Mesendoderm (in vitro differentiated cells): ENCODE measurements at regions not wholly inside any gene's neighbourhood (a gene's known extent, or its start where the extent isn't known, plus 50 kb on each side); places are given as distances from the start of the nearest gene placed in this dataset.

Experiments used
- DNase-seq: peaks from one replicate; pipeline ENCODE4 v3.0.0; 2013
- H2AK5ac ChIP-seq: 2 replicates; pipeline ENCODE4 v1.6.1; 2013; ENCODE audit warnings: low read length, inconsistent platforms
- H2BK120ac ChIP-seq: 2 replicates; pipeline ENCODE4 v1.6.1; 2013; ENCODE audit warnings: low read depth, mild to moderate bottlenecking, low read length, moderate library complexity, mixed read lengths
- H2BK15ac ChIP-seq: replicated peaks from 2 replicates; pipeline ENCODE4 v1.6.1; 2013; ENCODE audit warnings: low read depth, mild to moderate bottlenecking, moderate library complexity
- H2BK5ac ChIP-seq: 2 replicates; pipeline ENCODE4 v1.6.1; 2013; ENCODE audit warnings: low read length, inconsistent platforms
- H3K18ac ChIP-seq: 2 replicates; pipeline ENCODE4 v1.6.1; 2013; ENCODE audit warnings: mild to moderate bottlenecking, low read length, mixed read lengths
- H3K23ac ChIP-seq: one replicate; pipeline ENCODE4 v1.6.1; 2013; ENCODE audit warnings: low read length
- H3K27ac ChIP-seq: 2 replicates; pipeline ENCODE4 v1.5.1; 2013; ENCODE audit warnings: low read depth, mild to moderate bottlenecking, inconsistent platforms, low read length, moderate library complexity
- H3K27me3 ChIP-seq: 2 replicates; pipeline ENCODE4 v1.6.1; 2013; ENCODE audit warnings: low read length, control low read depth, mild to moderate bottlenecking, inconsistent platforms; ENCODE audit not compliant: insufficient read depth, poor library complexity
- H3K36me3 ChIP-seq: 2 replicates; pipeline ENCODE4 v1.6.1; 2013; ENCODE audit warnings: low read length, inconsistent platforms; ENCODE audit not compliant: control insufficient read depth, insufficient read depth
- H3K4ac ChIP-seq: one replicate; pipeline ENCODE4 v1.6.1; 2013; ENCODE audit warnings: low read depth, mild to moderate bottlenecking, low read length, moderate library complexity
- H3K4me1 ChIP-seq: 2 replicates; pipeline ENCODE4 v1.6.1; 2013; ENCODE audit warnings: low read depth, low read length, inconsistent platforms; ENCODE audit not compliant: control insufficient read depth
- H3K4me2 ChIP-seq: 2 replicates; pipeline ENCODE4 v1.6.1; 2013; ENCODE audit warnings: low read length
- H3K4me3 ChIP-seq: 2 replicates; pipeline ENCODE4 v1.5.1; 2013; ENCODE audit warnings: mild to moderate bottlenecking, low read length
- H3K56ac ChIP-seq: one replicate; pipeline ENCODE4 v1.6.1; 2013; ENCODE audit warnings: low read length
- H3K79me1 ChIP-seq: 2 replicates; pipeline ENCODE4 v1.6.1; 2013; ENCODE audit warnings: low read length, inconsistent platforms
- H3K79me2 ChIP-seq: 2 replicates; pipeline ENCODE4 v1.6.1; 2013; ENCODE audit warnings: mild to moderate bottlenecking, low read length; ENCODE audit not compliant: control insufficient read depth, insufficient read depth
- H3K9ac ChIP-seq: 2 replicates; pipeline ENCODE4 v1.6.1; 2013; ENCODE audit warnings: low read length, inconsistent platforms
- H4K5ac ChIP-seq: one replicate; pipeline ENCODE4 v1.6.1; 2013; ENCODE audit warnings: low read length
- H4K8ac ChIP-seq: one replicate; pipeline ENCODE4 v1.6.1; 2013; ENCODE audit warnings: low read depth, mild to moderate bottlenecking, control low read depth, low read length, moderate library complexity
- WGBS: extraction: QIAGEN DNeasy Blood & Tissue Kit; methylation state at CpG from one replicate; pipeline ENCODE4 v1.1.7; 2013; ENCODE audit warnings: low lambda C conversion rate, missing lambda C conversion rate; ENCODE audit not compliant: insufficient coverage; ENCODE audit errors: extremely low coverage; 5-methylcytosine and 5-hydroxymethylcytosine counted together

GRCh38 chr13:106095919-106096318 is 439.5 kb downstream of the EFNB2 start:
- H3K9ac ChIP-seq = no peak overlapping the region
- H3K4ac ChIP-seq = no peak overlapping the region
- H3K4me2 ChIP-seq = no peak overlapping the region
- H3K27me3 ChIP-seq = no peaks in the 10 kb centered on the region
- no peak overlapping the region for H2AK5ac ChIP-seq
- H4K8ac ChIP-seq = no peak overlapping the region
- H3K18ac ChIP-seq = no peak overlapping the region
- H3K4me3 ChIP-seq = no peak overlapping the region
- no CpG with 5 or more reads among the region's 4 CpGs for WGBS
- no peak for DNase-seq
- no peak overlapping the region for H2BK120ac ChIP-seq
- H3K79me1 ChIP-seq = no peaks in the 10 kb centered on the region
- no peak overlapping the region for H3K56ac ChIP-seq
- no peak overlapping the region for H3K23ac ChIP-seq
- no peak overlapping the region for H2BK5ac ChIP-seq
- no peak overlapping the region for H4K5ac ChIP-seq
- H3K4me1 ChIP-seq = peaks cover 15% of the 10 kb centered on the region
- no peaks in the 10 kb centered on the region for H3K36me3 ChIP-seq
- H3K79me2 ChIP-seq = no peaks in the 10 kb centered on the region
- H3K27ac ChIP-seq = no peak overlapping the region
- H2BK15ac ChIP-seq = no peak overlapping the region

- no peak overlapping the region for H4K5ac ChIP-seq
- no peaks in the 10 kb centered on the region for H3K79me2 ChIP-seq
- peaks cover 15% of the 10 kb centered on the region for H3K4me1 ChIP-seq
- H3K18ac ChIP-seq = no peak overlapping the region
- no peak overlapping the region for H2AK5ac ChIP-seq
- H3K56ac ChIP-seq = no peak overlapping the region
- no peak overlapping the region for H2BK5ac ChIP-seq
- no peaks in the 10 kb centered on the region for H3K27me3 ChIP-seq
- H3K4ac ChIP-seq = no peak overlapping the region
- H3K79me1 ChIP-seq = no peaks in the 10 kb centered on the region
- no peak for DNase-seq
- no peak overlapping the region for H3K23ac ChIP-seq
- H3K9ac ChIP-seq = no peak overlapping the region
- no peak overlapping the region for H3K4me3 ChIP-seq
- no peak overlapping the region for H2BK15ac ChIP-seq
- WGBS = no CpG with 5 or more reads among the region's 4 CpGs
- no peak overlapping the region for H4K8ac ChIP-seq
- no peaks in the 10 kb centered on the region for H3K36me3 ChIP-seq
- no peak overlapping the region for H2BK120ac ChIP-seq
- H3K4me2 ChIP-seq = no peak overlapping the region
- H3K27ac ChIP-seq = no peak overlapping the region
Measured at GRCh38 chr13:106095406-106095805, 440.1 kb downstream of the EFNB2 start.

GRCh38 chr13:106090001-106090400 is 445.5 kb downstream of the EFNB2 start:
- no peak overlapping the region for H3K4ac ChIP-seq
- no peak overlapping the region for H3K18ac ChIP-seq
- no peak overlapping the region for H4K5ac ChIP-seq
- no peaks in the 10 kb centered on the region for H3K79me1 ChIP-seq
- no peak overlapping the region for H3K9ac ChIP-seq
- no peak overlapping the region for H2BK120ac ChIP-seq
- no peak overlapping the region for H2BK15ac ChIP-seq
- no peak for DNase-seq
- H2BK5ac ChIP-seq = no peak overlapping the region
- no peaks in the 10 kb centered on the region for H3K79me2 ChIP-seq
- H3K27me3 ChIP-seq = no peaks in the 10 kb centered on the region
- H3K4me3 ChIP-seq = no peak overlapping the region
- WGBS = no CpG with 5 or more reads among the region's 2 CpGs
- no peaks in the 10 kb centered on the region for H3K36me3 ChIP-seq
- no peak overlapping the region for H3K4me2 ChIP-seq
- no peak overlapping the region for H3K23ac ChIP-seq
- no peak overlapping the region for H3K27ac ChIP-seq
- no peak overlapping the region for H2AK5ac ChIP-seq
- H3K56ac ChIP-seq = no peak overlapping the region
- no peaks in the 10 kb centered on the region for H3K4me1 ChIP-seq
- no peak overlapping the region for H4K8ac ChIP-seq

GRCh38 chr13:106089261-106089980 is 446.0 kb downstream of the EFNB2 start:
- no peaks in the 10 kb centered on the region for H3K27me3 ChIP-seq
- no peaks in the 10 kb centered on the region for H3K4me1 ChIP-seq
- no peak overlapping the region for H3K23ac ChIP-seq
- H2BK15ac ChIP-seq = no peak overlapping the region
- no peak overlapping the region for H4K5ac ChIP-seq
- H3K9ac ChIP-seq = no peak overlapping the region
- no peak overlapping the region for H2AK5ac ChIP-seq
- no CpG with 5 or more reads among the region's 8 CpGs for WGBS
- H3K79me2 ChIP-seq = no peaks in the 10 kb centered on the region
- H2BK120ac ChIP-seq = no peak overlapping the region
- no peak overlapping the region for H3K56ac ChIP-seq
- no peak overlapping the region for H4K8ac ChIP-seq
- H3K36me3 ChIP-seq = no peaks in the 10 kb centered on the region
- H3K4me2 ChIP-seq = no peak overlapping the region
- no peak overlapping the region for H3K18ac ChIP-seq
- DNase-seq = no peak
- H3K79me1 ChIP-seq = no peaks in the 10 kb centered on the region
- H3K4me3 ChIP-seq = no peak overlapping the region
- no peak overlapping the region for H2BK5ac ChIP-seq
- no peak overlapping the region for H3K4ac ChIP-seq
- H3K27ac ChIP-seq = no peak overlapping the region

- Histone ChIP-seq H4K8ac (no peak overlapping the region), H3K27ac (no peak overlapping the region), H2AK5ac (no peak overlapping the region), H3K4me1 (no peaks in the 10 kb centered on the region), H3K23ac (no peak overlapping the region), H3K4me3 (no peak overlapping the region), H3K56ac (no peak overlapping the region), H4K5ac (no peak overlapping the region), H3K27me3 (no peaks in the 10 kb centered on the region), H3K18ac (no peak overlapping the region), H2BK15ac (peak overlapping the region; percentile 78), H3K79me1 (no peaks in the 10 kb centered on the region), H3K4me2 (no peak overlapping the region), H3K79me2 (no peaks in the 10 kb centered on the region), H2BK120ac (no peak overlapping the region), H2BK5ac (no peak overlapping the region), H3K9ac (no peak overlapping the region), H3K36me3 (no peaks in the 10 kb centered on the region), H3K4ac (no peak overlapping the region)
- DNase-seq = no peak
- no CpG with 5 or more reads among the region's 6 CpGs for WGBS
Measured at GRCh38 chr13:106088085-106088484, 447.4 kb downstream of the EFNB2 start.

GRCh38 chr13:106087201-106087600 is 448.3 kb downstream of the EFNB2 start:
- no peak overlapping the region for H3K56ac ChIP-seq
- DNase-seq = no peak
- H3K23ac ChIP-seq = no peak overlapping the region
- H3K27ac ChIP-seq = no peak overlapping the region
- no peak overlapping the region for H2BK5ac ChIP-seq
- no peak overlapping the region for H4K5ac ChIP-seq
- no peaks in the 10 kb centered on the region for H3K79me1 ChIP-seq
- H2BK120ac ChIP-seq = no peak overlapping the region
- H4K8ac ChIP-seq = no peak overlapping the region
- no peaks in the 10 kb centered on the region for H3K36me3 ChIP-seq
- no peaks in the 10 kb centered on the region for H3K79me2 ChIP-seq
- no peaks in the 10 kb centered on the region for H3K4me1 ChIP-seq
- no peak overlapping the region for H2AK5ac ChIP-seq
- no peak overlapping the region for H3K9ac ChIP-seq
- H3K18ac ChIP-seq = no peak overlapping the region
- no peak overlapping the region for H3K4me3 ChIP-seq
- no CpG with 5 or more reads among the region's 10 CpGs for WGBS
- H2BK15ac ChIP-seq = no peak overlapping the region
- no peaks in the 10 kb centered on the region for H3K27me3 ChIP-seq
- H3K4ac ChIP-seq = no peak overlapping the region
- H3K4me2 ChIP-seq = no peak overlapping the region
